Lower leg skin (tissue), 4 donors: ENCODE measurements at regions not wholly inside any gene's neighbourhood (a gene's known extent, or its start where the extent isn't known, plus 50 kb on each side); places are given as distances from the start of the nearest gene placed in this dataset.
"Not testable (repeated sequence)": the region's sequence is repeated elsewhere in the genome, so short reads cannot be mapped to it uniquely, and the experiment has no call there.

Experiments used
- DNase-seq, 2 donors: peaks; one replicate each; pipeline ENCODE4 v3.0.0-alpha.2; 2019; ENCODE audit warnings: low spot score in 2 of 2
- H3K4me3 ChIP-seq: fragments of 200-600 bp; sonication (generic); 2 replicates; pipeline ENCODE4 v1.5.1; 2017; ENCODE audit warnings: mild to moderate bottlenecking, low read depth; ENCODE audit not compliant: poor library complexity, severe bottlenecking
- CTCF ChIP-seq, 3 donors: fragments of 450-650 bp; IDR thresholded peaks; one replicate each; pipeline ENCODE4 v1.5.1; 2016; ENCODE audit warnings: antibody characterized with exemption in 3 of 3, mild to moderate bottlenecking in 3 of 3, moderate library complexity in 2 of 3
- POLR2A ChIP-seq, 2 donors: fragments of 450-650 bp; IDR thresholded peaks; one replicate each; pipeline ENCODE4 v1.6.1; 2016 to 2017; ENCODE audit warnings: antibody characterized with exemption in 2 of 2, mild to moderate bottlenecking in 1 of 2, moderate library complexity in 1 of 2
- WGBS, 2 donors: methylation state at CpG; one replicate each; pipeline ENCODE4 v1.1.5; 2018; 5-methylcytosine and 5-hydroxymethylcytosine counted together
- intact Hi-C: fragments of 100-400 bp; cut with DNase I; formaldehyde crosslinking; loops from one replicate; pipeline ENCODE4 v1.15.0; 2023; ENCODE audit warnings: low total_unique reads

- no peak for DNase-seq
- WGBS, 2 donors, result 88 to 93% methylated on average over 5 of the region's 5 CpGs
- H3K4me3 ChIP-seq, result no peak overlapping the region
- TF ChIP-seq CTCF (IDR thresholded peaks at IDR 0.05) (no peak), POLR2A (IDR thresholded peaks at IDR 0.05) (no peak)
- intact Hi-C loops, result no loop called here
Observed at GRCh38 chr1:219072329-219072728, 101.3 kb upstream of the LYPLAL1 start.

GRCh38 chr1:219074084-219074728 is 99.5 kb upstream of the LYPLAL1 start:
- no peak for DNase-seq
- TF ChIP-seq POLR2A (IDR thresholded peaks at IDR 0.05) (no peak), CTCF (IDR thresholded peaks at IDR 0.05) (no peak)
- H3K4me3 ChIP-seq, result no peak overlapping the region
- WGBS, 2 donors, result 89 to 97% methylated on average over 5 of the region's 5 CpGs
- intact Hi-C loops, result loop anchor here (2.0 kb wide), 1 partner anchor 741 kb away; no protein-coding TSS in a partner anchor

- no peak overlapping the region for H3K4me3 ChIP-seq
- 89 to 91% methylated on average over 2 of the region's 2 CpGs for WGBS, 2 donors
- intact Hi-C loops, result loop anchor here (2.0 kb wide), 1 partner anchor 742 kb away; no protein-coding TSS in a partner anchor
- DNase-seq, result no peak
- TF ChIP-seq POLR2A (IDR thresholded peaks at IDR 0.05) (no peak), CTCF (IDR thresholded peaks at IDR 0.05) (no peak)
Observed at GRCh38 chr1:219075121-219075879, 98.4 kb upstream of the LYPLAL1 start.

GRCh38 chr1:219076326-219076937 is 97.2 kb upstream of the LYPLAL1 start:
- no peak for TF ChIP-seq POLR2A (IDR thresholded peaks at IDR 0.05)
- TF ChIP-seq CTCF (IDR thresholded peaks at IDR 0.05), result no peak
- 88 to 94% methylated on average over 1 of the region's 1 CpG for WGBS, 2 donors
- intact Hi-C loops, result no loop called here
- H3K4me3 ChIP-seq, result no peak overlapping the region
- DNase-seq, result no peak

- 94 to 97% methylated on average over 3 of the region's 3 CpGs for WGBS, 2 donors
- H3K4me3 ChIP-seq, DNase-seq, intact Hi-C loops: not testable (repeated sequence)
Observed at GRCh38 chr1:219077767-219078166, 95.9 kb upstream of the LYPLAL1 start.
